Fibroblast of lung (primary cell): ENCODE measurements at regions not wholly inside any gene's neighbourhood (a gene's known extent, or its start where the extent isn't known, plus 50 kb on each side); places are given as distances from the start of the nearest gene placed in this dataset.

Experiments
- CTCF ChIP-seq, 2 donors: IDR thresholded peaks in 1 of 2; conservative IDR thresholded peaks in 1 of 2; 1 replicate in 1 of 2; 2 replicates in 1 of 2; pipeline ENCODE4 v1.5.1; 2011 to 2012; ENCODE audit warnings: low read length in 2 of 2, control low read depth in 1 of 2, inconsistent platforms in 1 of 2, low read depth in 1 of 2, mild to moderate bottlenecking in 1 of 2
- EZH2 ChIP-seq: IDR thresholded peaks from 2 replicates; pipeline ENCODE4 v1.5.1; 2012; ENCODE audit warnings: low read length, control low read depth, mild to moderate bottlenecking; ENCODE audit errors: missing control alignments

DNA sequence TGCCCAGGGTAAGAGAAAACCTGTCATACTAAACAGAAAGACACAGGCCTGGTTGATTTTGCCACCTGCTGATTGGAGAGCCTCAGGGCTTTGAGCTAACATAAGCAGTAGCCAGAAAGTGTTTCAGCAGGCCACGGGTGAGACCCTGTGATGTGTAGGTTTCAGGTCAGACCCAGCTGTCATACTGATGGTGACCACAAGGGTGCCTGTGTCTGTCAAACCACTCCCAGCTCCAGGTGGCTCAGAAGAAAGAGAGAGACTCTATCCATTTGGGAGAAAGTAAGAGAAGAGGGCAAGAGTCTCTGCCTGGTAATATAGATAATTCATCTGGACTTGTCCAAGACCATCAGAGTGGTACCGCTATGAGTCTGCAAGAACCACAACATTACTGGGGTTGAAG, 72.8 kb upstream of the NLRP2B start:
- TF ChIP-seq CTCF (conservative IDR thresholded peaks at IDR 0.05 in 1 of 2, IDR thresholded peaks at IDR 0.05 in 1 of 2; ENCODE audit: low read depth in 1 of 2, low read length in 2 of 2) (no peak), EZH2 (no peak)
